K562 (cell line): ENCODE measurements at regions not wholly inside any gene's neighbourhood (a gene's known extent, or its start where the extent isn't known, plus 50 kb on each side); places are given as distances from the start of the nearest gene placed in this dataset.

Source experiments
- ATAC-seq: fragments of 200-7000 bp; cut with Tn5 transposase; 3 replicates; pipeline ENCODE4 v1.9.1; 2020; ENCODE audit warnings: moderate library complexity
- BruUV-seq: library from RNA; stranded (reverse); fragments of 400-500 nt; replicated peaks from 2 replicates; lab custom pipeline; 2021; lab: Mats Ljungman, UMichigan
- CTCF ChIA-PET: fragments of 300-600 bp; formaldehyde crosslinking; extraction: SDS; loops from one replicate; lab custom pipeline; 2021; ENCODE audit warnings: low intra/inter-chr PET ratio; lab: Yijun Ruan, JAX
- POLR2A ChIA-PET: fragments of 300-600, 350-650 bp; sonication (Branson Sonifier 250); formaldehyde crosslinking; extraction: SDS; loops from one replicate; lab custom pipeline; 2021; ENCODE audit warnings: antibody characterized with exemption, inconsistent platforms; lab: Yijun Ruan, JAX
- DNase-seq, 4 experiments: peaks; one replicate each; pipeline versions ENCODE4 v3.0.0 to v3.0.0-alpha.2; 2011 to 2018; ENCODE audit warnings: low spot score in 3 of 4, mixed read lengths in 3 of 4; ENCODE audit errors: extremely low read depth in 1 of 4
- FAIRE-seq: peaks from 2 replicates; lab custom pipeline; 2011; peaks lifted over from hg19 to GRCh38; lab: Jason Lieb, UNC
- H2AFZ ChIP-seq: 2 replicates; pipeline ENCODE4 v1.6.0; 2011; ENCODE audit warnings: low read depth, low read length, control low read depth, inconsistent platforms
- H3K27ac ChIP-seq: fragments of 200-600 bp; 3 replicates; pipeline ENCODE4 v1.8.0; 2011; ENCODE audit warnings: low read depth, mild to moderate bottlenecking, control low read depth, inconsistent platforms, low read length, moderate library complexity, mixed read lengths; ENCODE audit errors: extremely low read depth
- H3K27me3 ChIP-seq, 2 experiments: fragments of 300-600 bp in 1 of 2; 2 replicates in 1 of 2; 3 replicates in 1 of 2; pipeline versions ENCODE4 v1.6.0 to v1.8.0; 2011; ENCODE audit warnings: inconsistent platforms in 2 of 2, low read length in 2 of 2, mild to moderate bottlenecking in 1 of 2, mixed read lengths in 1 of 2, moderate library complexity in 1 of 2; ENCODE audit not compliant: control insufficient read depth in 2 of 2, insufficient read depth in 2 of 2
- H3K36me3 ChIP-seq: fragments of 300-600 bp; 3 replicates; pipeline ENCODE4 v1.8.0; 2011; ENCODE audit warnings: mild to moderate bottlenecking, low read length, inconsistent platforms; ENCODE audit not compliant: control insufficient read depth, insufficient read depth
- H3K4me1 ChIP-seq, 2 experiments: fragments of 200-600 bp in 1 of 2; replicated peaks in 1 of 2; 2 replicates in 1 of 2; 3 replicates in 1 of 2; pipeline versions ENCODE4 v1.5.1 to v1.8.0; 2011; ENCODE audit warnings: inconsistent platforms in 2 of 2, low read length in 2 of 2, mild to moderate bottlenecking in 1 of 2, mixed read lengths in 1 of 2, moderate library complexity in 1 of 2; ENCODE audit not compliant: control insufficient read depth in 2 of 2, insufficient read depth in 2 of 2
- H3K4me2 ChIP-seq: 2 replicates; pipeline ENCODE4 v1.6.1; 2011; ENCODE audit warnings: low read length, control low read depth, inconsistent platforms, mixed read lengths; ENCODE audit not compliant: insufficient read depth
- H3K4me3 ChIP-seq: fragments of 200-600 bp; sonication (generic), shearing (Covaris generic); 2 replicates; pipeline ENCODE4 v1.5.1; 2016; ENCODE audit warnings: control low read depth, inconsistent platforms
- H3K79me2 ChIP-seq: fragments of 200-600 bp; 3 replicates; pipeline ENCODE4 v1.8.0; 2011; ENCODE audit warnings: low read length, inconsistent platforms; ENCODE audit not compliant: control insufficient read depth, insufficient read depth
- H3K9ac ChIP-seq, 2 experiments: 2 replicates each; pipeline versions ENCODE4 v1.6.0 to v1.6.1; 2011; ENCODE audit warnings: low read depth in 2 of 2, low read length in 2 of 2, control low read depth in 1 of 2, inconsistent platforms in 1 of 2, mild to moderate bottlenecking in 1 of 2, mixed read lengths in 1 of 2; ENCODE audit not compliant: insufficient read depth in 1 of 2
- H3K9me1 ChIP-seq: one replicate; pipeline ENCODE4 v1.6.0; 2011; ENCODE audit warnings: inconsistent platforms, mild to moderate bottlenecking, low read length, moderate library complexity; ENCODE audit not compliant: control insufficient read depth, insufficient read depth
- H3K9me3 ChIP-seq: replicated peaks from 2 replicates; pipeline ENCODE4 v1.5.1; 2011; ENCODE audit warnings: low read depth, low read length, inconsistent platforms; ENCODE audit not compliant: control insufficient read depth, insufficient read depth
- H4K20me1 ChIP-seq: replicated peaks from 2 replicates; pipeline ENCODE4 v1.6.1; 2011; ENCODE audit warnings: low read length, inconsistent platforms, mixed read lengths; ENCODE audit not compliant: control insufficient read depth, insufficient read depth
- BRD4 ChIP-seq: fragments of 200-600 bp; sonication (generic); IDR thresholded peaks from 2 replicates; pipeline ENCODE4 v1.6.1; 2017; ENCODE audit warnings: inconsistent platforms
- CHD4 ChIP-seq: fragments of 200-600 bp; sonication (generic); IDR thresholded peaks from 3 replicates; pipeline ENCODE4 v1.6.1; 2012; ENCODE audit warnings: low read depth, mild to moderate bottlenecking, mixed read lengths, low read length, inconsistent platforms; ENCODE audit not compliant: insufficient read depth, insufficient replicate concordance, poor library complexity, severe bottlenecking
- HNRNPK ChIP-seq: fragments of 200-400 bp; formaldehyde crosslinking; IDR thresholded peaks from one replicate; pipeline ENCODE4 v1.6.1; 2018; ENCODE audit warnings: mild to moderate bottlenecking, low read depth, low read length; ENCODE audit not compliant: poor library complexity, severe bottlenecking
- HNRNPUL1 ChIP-seq: fragments of 200-400 bp; formaldehyde crosslinking; IDR thresholded peaks from 2 replicates; pipeline ENCODE4 v1.6.1; 2017; ENCODE audit warnings: low read length
- KLF6 ChIP-seq: fragments of 250-450 bp; sonication (Bioruptor Pico); IDR thresholded peaks from 2 replicates; pipeline ENCODE4 v1.4.0; 2020; ENCODE audit warnings: mild to moderate bottlenecking, moderate library complexity, borderline replicate concordance
- PCBP1 ChIP-seq: fragments of 200-400 bp; formaldehyde crosslinking; IDR thresholded peaks from 2 replicates; pipeline ENCODE4 v1.6.1; 2018; ENCODE audit warnings: mild to moderate bottlenecking, low read depth, low read length; ENCODE audit not compliant: poor library complexity, severe bottlenecking
- PHB2 ChIP-seq: fragments of 450-650 bp; IDR thresholded peaks from 2 replicates; pipeline ENCODE4 v1.6.1; 2017; ENCODE audit warnings: low read depth
- POLR2H ChIP-seq: IDR thresholded peaks from 2 replicates; pipeline ENCODE4 v1.6.1; 2016; ENCODE audit warnings: missing genetic modification characterization, low read depth, mild to moderate bottlenecking, control low read depth, missing compliant biosample characterization, moderate library complexity
- SIRT6 ChIP-seq: IDR thresholded peaks from one replicate; pipeline ENCODE4 v1.6.1; 2012; ENCODE audit warnings: low read depth, mild to moderate bottlenecking, control low read depth, inconsistent platforms, low read length, moderate library complexity
- SRSF1 ChIP-seq: fragments of 200-400 bp; formaldehyde crosslinking; IDR thresholded peaks from 2 replicates; pipeline ENCODE4 v1.6.1; 2017; ENCODE audit warnings: mild to moderate bottlenecking, low read depth, low read length, moderate library complexity
- XRCC4 ChIP-seq: IDR thresholded peaks from one replicate; pipeline ENCODE4 v1.6.1; 2011; ENCODE audit not compliant: insufficient read depth, insufficient read length; ENCODE audit errors: extremely low read depth
- ZKSCAN1 ChIP-seq: fragments of 150-350 bp; IDR thresholded peaks from 2 replicates; pipeline ENCODE4 v1.6.1; 2016; ENCODE audit warnings: low read depth, low read length
- ZKSCAN3 ChIP-seq: fragments of 250-450 bp; sonication (Bioruptor Pico); IDR thresholded peaks from 2 replicates; pipeline ENCODE4 v1.4.0; 2020
- WGBS: fragments of 100-300 bp; shearing (Covaris generic); methylation state at CpG from one replicate; pipeline ENCODE4 v1.1.6; 2016; ENCODE audit warnings: low coverage, mixed read lengths; ENCODE audit not compliant: insufficient coverage; ENCODE audit errors: missing lambda C conversion rate; 5-methylcytosine and 5-hydroxymethylcytosine counted together
- in situ Hi-C: fragments of 300-500 bp; cut with MboI; formaldehyde crosslinking; loops from 4 replicates; pipeline ENCODE4 v1.15.0; 2018; ENCODE audit warnings: inconsistent platforms, mixed read lengths
- intact Hi-C: fragments of 100-400 bp; cut with micrococcal nuclease; formaldehyde crosslinking; loops from 2 replicates; pipeline ENCODE4 v1.14.2; 2022
- TF ChIP-seq, protein P1 (sequence below): sonication (generic); formaldehyde crosslinking; IDR thresholded peaks from 2 replicates; pipeline ENCODE4 v1.5.0; 2020; ENCODE audit warnings: missing genetic modification reagents
- TF ChIP-seq, protein P2 (sequence below): fragments of 250-450 bp; sonication (Bioruptor Pico); IDR thresholded peaks from 2 replicates; pipeline ENCODE4 v1.9.0; 2021; ENCODE audit warnings: mild to moderate bottlenecking, inconsistent platforms

DNA sequence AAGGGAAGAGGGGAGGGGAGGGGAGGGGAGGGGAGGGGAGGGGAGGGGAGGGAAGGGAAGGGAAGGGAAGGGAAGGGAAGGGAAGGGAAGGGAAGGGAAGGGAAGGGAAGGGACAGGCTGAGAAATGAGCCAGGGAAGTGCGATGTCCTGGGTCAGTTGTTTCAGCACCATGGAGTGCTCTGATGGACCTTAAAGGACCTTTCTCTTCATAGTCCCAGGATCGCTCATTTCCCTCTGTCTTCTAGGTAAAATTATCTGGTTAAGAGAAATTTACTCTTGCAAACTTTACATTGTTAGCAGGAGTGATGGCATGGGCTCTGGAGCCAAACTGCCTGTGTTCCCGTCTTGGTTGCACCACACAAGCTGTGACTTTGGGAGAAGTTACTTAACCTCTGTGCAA is 357.8 kb downstream of the MATN1 start:
- intact Hi-C loops (no loop called here), in situ Hi-C loops (no loop called here)
- CTCF ChIA-PET = no interaction called here
- no peak overlapping the region for H3K9ac ChIP-seq
- no peak for FAIRE-seq
- ATAC-seq = no peak
- H3K36me3 ChIP-seq = no peaks in the 10 kb centered on the region
- 0% methylated on average over 2 of the region's 3 CpGs for WGBS
- no peaks in the 10 kb centered on the region for H3K9me3 ChIP-seq
- BruUV-seq = no TSS peak
- no peak overlapping the region for H2AFZ ChIP-seq
- H3K4me3 ChIP-seq = no peak overlapping the region
- H3K27me3 ChIP-seq = peaks cover 0 to 6% of the 10 kb centered on the region in 2 experiments; a peak in 1 of 5 replicates
- POLR2A ChIA-PET = no interaction called here
- no peak for TF ChIP-seq HNRNPUL1
- TF ChIP-seq POLR2H = no peak
- peak; percentile 88 for TF ChIP-seq PCBP1
- no peak for TF ChIP-seq CHD4
- TF ChIP-seq SRSF1 = no peak
- H3K4me1 ChIP-seq = no peaks in the 10 kb centered on the region
- no peaks in the 10 kb centered on the region for H4K20me1 ChIP-seq
- no peak for DNase-seq
- no peaks in the 10 kb centered on the region for H3K9me1 ChIP-seq
- no peak overlapping the region for H3K27ac ChIP-seq
- no peaks in the 10 kb centered on the region for H3K79me2 ChIP-seq
- no peak overlapping the region for H3K4me2 ChIP-seq

DNA sequence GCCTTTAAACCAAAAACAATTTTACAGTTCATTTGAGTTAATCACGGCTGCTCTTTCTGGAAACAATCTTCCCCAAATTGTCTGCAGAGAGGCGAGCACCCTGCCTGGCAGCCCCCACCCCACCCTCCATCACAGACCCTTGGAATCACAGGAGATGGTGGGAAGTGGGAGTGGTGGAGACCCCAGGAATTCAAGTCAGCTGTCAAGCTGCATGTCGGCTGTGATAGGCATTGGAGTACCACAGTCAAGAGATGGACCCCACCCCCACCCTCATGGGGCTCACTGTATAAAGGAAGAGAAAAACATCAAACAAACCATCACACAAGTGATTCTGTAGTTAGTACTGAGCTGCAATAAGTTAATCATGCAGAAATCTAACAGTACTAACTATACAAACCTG is 360.4 kb downstream of the MATN1 start:
- no peak for FAIRE-seq
- Histone ChIP-seq H3K27me3 (peaks cover 0 to 6% of the 10 kb centered on the region in 2 experiments; a peak in 1 of 5 replicates), H3K4me1 (no peaks in the 10 kb centered on the region), H3K9me1 (no peaks in the 10 kb centered on the region), H3K4me2 (no peak overlapping the region), H3K79me2 (no peaks in the 10 kb centered on the region), H3K36me3 (no peaks in the 10 kb centered on the region), H3K9ac (no peak overlapping the region), H2AFZ (no peak overlapping the region), H3K27ac (no peak overlapping the region), H3K4me3 (no peak overlapping the region), H3K9me3 (no peaks in the 10 kb centered on the region), H4K20me1 (no peaks in the 10 kb centered on the region)
- intact Hi-C loops (no loop called here), in situ Hi-C loops (no loop called here)
- POLR2A ChIA-PET = interaction anchor here (0.8 to 1.2 kb wide), 2 partner anchors 11 to 58 kb away, joined by 3 to 4 read pairs; no protein-coding TSS in a partner anchor
- no peak for DNase-seq
- WGBS = 3% methylated on average over 3 of the region's 3 CpGs
- CTCF ChIA-PET = no interaction called here
- no TSS peak for BruUV-seq
- ATAC-seq = no peak
- TF ChIP-seq KLF6 (CRISPR knock-in tag) (no peak), BRD4 (no peak), XRCC4 (no peak), HNRNPK (no peak), SIRT6 (no peak), PHB2 (no peak), ZKSCAN1 (no peak), ZKSCAN3 (CRISPR knock-in tag) (no peak), HNRNPUL1 (no peak)
- TF ChIP-seq, protein P1, sequence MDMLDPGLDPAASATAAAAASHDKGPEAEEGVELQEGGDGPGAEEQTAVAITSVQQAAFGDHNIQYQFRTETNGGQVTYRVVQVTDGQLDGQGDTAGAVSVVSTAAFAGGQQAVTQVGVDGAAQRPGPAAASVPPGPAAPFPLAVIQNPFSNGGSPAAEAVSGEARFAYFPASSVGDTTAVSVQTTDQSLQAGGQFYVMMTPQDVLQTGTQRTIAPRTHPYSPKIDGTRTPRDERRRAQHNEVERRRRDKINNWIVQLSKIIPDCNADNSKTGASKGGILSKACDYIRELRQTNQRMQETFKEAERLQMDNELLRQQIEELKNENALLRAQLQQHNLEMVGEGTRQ (CRISPR knock-in tag) = no peak
- TF ChIP-seq, protein P2, sequence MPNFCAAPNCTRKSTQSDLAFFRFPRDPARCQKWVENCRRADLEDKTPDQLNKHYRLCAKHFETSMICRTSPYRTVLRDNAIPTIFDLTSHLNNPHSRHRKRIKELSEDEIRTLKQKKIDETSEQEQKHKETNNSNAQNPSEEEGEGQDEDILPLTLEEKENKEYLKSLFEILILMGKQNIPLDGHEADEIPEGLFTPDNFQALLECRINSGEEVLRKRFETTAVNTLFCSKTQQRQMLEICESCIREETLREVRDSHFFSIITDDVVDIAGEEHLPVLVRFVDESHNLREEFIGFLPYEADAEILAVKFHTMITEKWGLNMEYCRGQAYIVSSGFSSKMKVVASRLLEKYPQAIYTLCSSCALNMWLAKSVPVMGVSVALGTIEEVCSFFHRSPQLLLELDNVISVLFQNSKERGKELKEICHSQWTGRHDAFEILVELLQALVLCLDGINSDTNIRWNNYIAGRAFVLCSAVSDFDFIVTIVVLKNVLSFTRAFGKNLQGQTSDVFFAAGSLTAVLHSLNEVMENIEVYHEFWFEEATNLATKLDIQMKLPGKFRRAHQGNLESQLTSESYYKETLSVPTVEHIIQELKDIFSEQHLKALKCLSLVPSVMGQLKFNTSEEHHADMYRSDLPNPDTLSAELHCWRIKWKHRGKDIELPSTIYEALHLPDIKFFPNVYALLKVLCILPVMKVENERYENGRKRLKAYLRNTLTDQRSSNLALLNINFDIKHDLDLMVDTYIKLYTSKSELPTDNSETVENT = no peak
